ENCODE measurements at regions not wholly inside any gene's neighbourhood (a gene's known extent, or its start where the extent isn't known, plus 50 kb on each side); places are given as distances from the start of the nearest gene placed in this dataset.

DNA sequence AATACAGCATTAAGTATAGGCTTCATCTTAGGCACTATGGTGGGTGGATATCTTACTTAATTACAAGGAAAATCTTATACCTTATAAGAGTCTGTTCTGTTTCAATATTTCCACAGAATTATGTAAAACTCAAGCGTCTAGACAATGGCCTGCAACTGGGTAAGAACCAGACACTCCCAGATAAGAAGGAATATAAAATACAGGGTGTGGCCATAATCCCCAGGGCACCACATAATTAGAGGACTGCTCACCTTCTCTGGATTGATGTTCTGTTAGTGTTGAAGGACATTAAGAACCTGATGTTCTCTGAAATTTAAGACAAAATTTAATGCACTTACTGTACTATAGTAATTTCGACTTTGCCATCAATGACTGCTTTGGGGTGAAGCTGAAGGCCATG is 198.2 kb upstream of the ARSJ start:
- DNase-seq (ENCODE audit: low spot score) = no peak

DNA sequence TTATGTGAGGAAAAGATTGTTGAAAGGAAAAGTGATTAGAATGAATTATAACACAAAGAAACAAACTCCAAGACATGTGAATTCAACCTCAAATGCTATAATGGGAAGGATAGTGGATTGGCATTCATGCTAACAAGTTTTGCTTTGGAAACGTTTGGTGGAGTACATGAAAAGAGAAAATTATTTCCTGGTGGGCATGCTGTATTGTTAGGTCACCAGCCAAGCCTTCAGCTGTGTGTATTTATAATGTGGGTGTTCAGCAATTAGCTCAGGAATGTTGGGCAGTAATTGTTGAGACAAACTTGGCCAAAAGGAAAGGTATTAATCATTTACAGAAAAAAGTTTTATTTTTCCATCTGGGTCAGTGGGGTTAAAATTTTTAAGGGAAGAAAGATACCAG is 198.9 kb upstream of the ARSJ start:
- no peak for DNase-seq (ENCODE audit: low spot score)

DNA sequence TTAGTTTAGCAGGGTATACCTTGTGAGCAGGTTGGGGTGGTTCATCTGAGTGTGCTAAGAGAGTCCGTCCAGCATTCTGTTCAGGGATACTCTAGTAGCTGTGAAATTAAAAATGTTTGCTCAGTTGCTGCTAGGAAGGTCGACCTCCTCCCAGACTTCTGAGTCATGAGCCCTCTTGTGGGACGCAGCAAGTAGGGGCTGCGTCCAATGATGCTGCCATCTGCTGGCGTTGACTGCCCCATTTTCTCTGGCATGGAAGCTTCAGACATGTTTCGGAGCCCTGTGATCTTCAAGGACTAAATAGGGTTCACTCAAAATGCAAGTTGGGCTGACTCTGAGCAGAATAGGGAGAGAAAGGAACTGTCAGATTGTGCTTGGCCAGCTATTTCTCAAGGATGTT is 201.0 kb upstream of the ARSJ start:
- DNase-seq (ENCODE audit: low spot score) = no peak

DNA sequence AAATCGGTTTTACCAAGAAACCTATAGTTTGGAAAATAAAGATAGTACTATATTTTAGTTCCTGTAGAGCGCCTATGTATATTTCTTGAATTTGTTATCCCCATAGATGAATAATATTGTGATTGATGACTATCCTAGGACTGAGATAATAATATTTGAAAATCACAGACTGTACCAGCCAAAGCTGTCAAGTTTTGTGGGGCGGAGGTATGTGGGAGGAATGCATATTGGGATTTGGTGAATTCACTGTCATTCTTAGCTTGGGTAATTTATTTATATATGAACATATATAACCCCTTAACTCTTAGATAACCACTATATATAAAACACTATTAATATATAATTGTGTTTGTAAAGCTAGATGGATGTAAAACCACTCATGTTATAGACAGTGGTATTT is 205.5 kb upstream of the ARSJ start:
- peak; percentile 45 for DNase-seq (ENCODE audit: low spot score)

DNA sequence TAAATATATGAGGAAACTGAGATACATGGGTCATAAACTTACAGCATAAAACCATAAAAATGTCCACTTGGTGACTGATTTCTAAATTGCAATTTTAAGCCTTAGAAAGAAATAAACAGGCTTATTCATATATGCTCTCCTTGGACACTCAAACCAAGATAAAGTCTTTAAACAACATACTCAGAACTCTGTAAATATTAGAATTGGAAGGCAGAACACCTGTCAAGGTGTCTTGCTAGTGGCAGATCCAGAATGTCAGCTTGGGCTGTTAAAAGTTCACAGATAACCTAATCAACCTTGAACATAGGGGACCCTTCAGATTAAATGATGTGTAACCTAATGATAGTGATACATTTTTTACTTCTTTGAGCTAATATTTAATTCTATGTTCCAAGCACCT is 208.1 kb upstream of the ARSJ start:
- no peak for DNase-seq (ENCODE audit: low spot score)

DNA sequence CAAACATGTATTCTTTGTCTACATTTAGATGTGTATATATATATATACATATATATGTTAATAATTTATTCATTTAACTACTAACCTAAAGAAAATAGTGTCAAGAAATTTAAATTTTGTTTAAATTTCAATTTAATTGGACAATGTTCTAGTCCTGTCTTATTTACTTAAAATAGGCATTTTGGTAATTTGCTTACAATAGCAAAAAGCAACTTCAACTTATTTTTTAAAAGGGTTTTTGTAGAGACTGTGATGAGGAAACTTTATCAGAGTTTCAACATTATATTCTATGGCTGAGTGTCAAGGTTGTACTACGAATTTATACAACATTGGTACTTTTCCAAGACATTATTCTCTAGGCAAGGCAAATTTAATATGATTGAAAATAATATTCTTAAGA is 212.0 kb upstream of the ARSJ start:
- no peak for DNase-seq (ENCODE audit: low spot score)

DNA sequence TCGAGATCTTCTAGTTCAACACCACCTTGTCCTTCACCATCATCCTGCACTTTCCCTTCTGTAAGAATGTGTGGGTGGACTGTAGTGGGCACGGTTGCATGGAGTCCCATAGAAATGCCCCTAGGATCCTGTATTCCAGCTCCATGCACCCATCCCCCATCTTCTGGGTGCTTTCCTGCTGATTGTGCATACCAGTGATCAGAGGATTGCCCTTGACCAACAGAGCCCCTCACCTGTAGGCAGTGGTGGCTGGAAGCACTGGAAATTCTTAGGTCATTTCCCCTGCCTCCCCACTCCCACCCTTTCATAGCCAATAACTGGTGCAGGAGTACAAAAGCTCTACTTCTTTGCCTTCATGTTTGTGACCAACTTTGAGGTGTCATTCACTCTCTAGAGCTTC is 213.4 kb upstream of the ARSJ start:
- no peak for DNase-seq (ENCODE audit: low spot score)

DNA sequence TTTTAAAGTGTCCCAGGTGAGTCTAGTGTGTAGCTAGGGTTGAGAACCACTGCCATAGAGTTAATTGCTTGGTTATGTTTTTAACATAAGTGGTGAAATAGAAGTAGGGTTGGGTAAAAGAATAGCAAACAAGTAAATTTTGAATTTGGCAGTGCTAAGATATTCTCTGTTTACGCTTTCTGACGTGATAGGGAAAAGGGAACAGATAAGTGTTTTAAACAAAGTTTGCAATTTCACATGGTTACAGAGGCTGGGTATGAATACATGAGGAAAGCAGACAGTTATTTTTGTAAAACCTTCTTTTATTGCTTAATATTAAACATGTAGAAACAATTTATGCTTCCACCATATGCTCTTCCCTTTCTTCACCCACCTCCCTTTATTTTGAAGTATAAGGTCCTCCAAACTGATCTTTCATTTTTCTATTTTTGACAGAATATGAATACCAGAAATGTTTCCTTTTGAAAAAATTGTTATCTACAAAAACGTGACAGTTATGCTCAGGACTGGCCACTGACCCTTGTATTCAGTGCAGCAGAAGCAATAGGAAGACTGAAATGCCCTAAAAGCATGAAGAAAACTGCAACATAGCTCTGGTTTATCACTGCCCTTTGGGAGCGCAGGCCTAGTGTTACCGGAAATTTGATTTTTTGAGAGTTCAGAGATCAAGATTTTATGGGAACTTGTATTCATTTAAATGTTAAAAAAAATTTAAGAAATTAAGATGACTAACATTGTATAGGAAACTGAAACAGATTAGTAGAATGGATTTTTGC is 214.4 kb upstream of the ARSJ start:
- no peak for DNase-seq (ENCODE audit: low spot score)

DNA sequence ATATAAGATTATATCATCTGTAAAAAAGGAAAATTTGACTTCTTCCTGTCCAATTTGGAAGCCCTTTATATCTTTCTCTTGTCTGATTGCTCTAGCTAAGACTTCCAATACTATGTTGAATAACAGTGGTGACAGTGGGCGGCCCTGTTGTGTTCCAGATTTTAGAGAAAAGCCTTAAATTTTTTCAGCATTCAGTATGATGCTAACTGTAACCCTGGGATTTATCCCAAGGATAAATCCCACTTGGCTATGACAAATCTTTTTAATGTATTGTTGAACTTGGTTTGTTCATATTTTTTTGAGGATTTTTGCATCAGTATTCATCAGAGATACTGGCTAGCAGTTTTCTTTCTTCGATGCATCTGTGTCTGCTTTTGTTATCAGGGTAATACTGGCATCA is 217.2 kb upstream of the ARSJ start:
- DNase-seq (ENCODE audit: low spot score) = no peak

DNA sequence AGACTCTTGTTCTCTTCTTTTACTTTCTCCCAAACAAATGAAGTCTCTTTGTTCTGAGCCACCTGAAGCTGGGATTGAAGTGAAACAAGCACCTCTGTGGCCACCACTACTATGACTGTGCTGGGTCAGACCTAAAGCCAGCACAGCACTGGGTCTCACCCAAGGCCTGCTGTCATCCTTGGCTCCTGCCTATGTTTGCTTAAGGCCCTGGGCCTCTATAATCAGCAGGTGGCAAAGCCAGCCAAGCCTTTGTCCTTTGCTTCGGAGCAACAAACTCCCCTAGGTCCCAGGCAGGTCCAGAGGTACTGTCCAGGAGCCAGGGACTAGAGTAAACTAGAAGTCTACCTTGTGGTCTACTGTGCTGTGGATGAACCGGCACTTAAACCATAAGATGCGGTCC is 220.6 kb upstream of the ARSJ start:
- DNase-seq (ENCODE audit: low spot score) = no peak

DNA sequence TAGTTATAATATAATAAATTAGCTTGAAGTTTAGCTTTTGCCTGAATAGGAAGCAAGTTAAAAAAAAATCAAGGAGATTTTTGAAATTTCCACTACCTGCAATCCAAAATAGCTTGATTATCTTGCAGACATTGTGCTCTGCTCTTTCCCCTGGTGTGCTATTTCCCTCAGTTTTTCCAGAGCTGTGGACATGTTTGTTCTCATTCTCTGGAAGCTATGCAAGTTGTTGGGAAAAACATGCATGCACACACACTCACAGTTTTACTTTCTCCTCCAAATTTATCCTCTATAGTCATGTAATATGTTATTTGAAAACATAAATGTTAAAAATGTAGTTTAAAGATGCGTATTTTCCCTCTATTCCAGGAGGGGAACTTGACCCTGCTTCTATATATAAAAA is 225.8 kb upstream of the ARSJ start:
- DNase-seq (ENCODE audit: low spot score) = no peak

DNA sequence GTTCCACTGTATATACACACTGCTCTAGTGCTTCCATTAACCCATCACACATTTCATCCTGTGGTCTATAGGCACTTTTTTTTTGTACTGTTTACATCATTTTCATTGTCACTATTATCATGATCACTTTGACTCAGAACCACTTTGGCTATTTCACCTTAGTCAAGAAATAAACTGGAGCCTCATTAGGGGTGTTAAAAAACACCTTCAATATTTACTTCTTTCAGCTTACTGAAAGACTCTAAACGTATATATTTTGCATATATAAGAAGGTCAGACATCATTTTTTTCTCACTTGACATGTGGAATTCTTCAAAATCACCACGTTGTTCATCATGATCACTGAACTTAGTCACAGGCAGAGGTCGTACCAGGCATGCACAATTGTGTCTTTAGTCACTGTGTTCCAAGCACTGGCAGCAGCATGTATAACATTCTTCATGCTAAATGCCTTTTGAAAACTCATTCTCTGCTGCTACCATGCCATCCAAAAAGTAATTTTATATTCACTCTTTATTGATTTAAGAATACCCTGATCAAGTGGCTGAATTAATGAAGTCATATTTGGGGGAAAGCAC is 229.2 kb upstream of the ARSJ start:
- no peak for DNase-seq (ENCODE audit: low spot score)

DNA sequence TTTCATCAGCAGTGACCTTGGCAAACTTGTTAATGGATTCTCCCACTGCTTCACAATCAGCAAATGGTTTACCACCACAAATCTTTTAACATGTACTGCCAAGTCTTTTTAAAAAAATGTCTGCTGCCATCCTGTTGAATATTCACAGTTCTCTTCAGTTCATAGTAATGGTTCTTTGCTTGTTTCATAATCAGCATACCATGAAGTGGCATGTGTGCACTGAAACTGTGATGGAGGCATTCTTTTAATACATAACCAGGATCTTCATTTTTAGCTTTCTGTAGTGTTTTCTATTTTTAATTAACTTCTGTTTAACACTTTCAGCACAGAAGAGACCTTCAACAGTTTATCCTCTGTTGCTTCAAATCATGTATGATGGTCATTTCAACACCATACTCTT is 230.1 kb upstream of the ARSJ start:
- no peak for DNase-seq (ENCODE audit: low spot score)

DNA sequence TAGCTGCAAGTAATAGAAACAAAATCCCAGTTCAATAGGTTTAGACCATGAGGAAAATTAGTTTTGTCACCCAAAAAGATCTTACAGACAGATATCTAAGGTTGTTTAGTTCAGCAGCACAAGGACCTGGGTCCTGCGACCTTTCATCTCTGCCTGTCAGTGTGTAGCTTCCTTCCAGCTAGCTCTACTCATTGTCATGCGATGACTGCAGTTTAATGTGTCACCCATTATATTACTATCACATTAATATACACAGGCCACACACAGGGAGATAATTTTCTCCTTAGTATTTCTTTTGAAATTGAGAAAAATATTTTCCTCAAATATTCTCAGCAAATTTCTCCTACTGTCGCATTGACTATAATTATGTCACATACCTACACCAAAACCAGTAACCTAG is 232.1 kb upstream of the ARSJ start:
- no peak for DNase-seq (ENCODE audit: low spot score)

DNA sequence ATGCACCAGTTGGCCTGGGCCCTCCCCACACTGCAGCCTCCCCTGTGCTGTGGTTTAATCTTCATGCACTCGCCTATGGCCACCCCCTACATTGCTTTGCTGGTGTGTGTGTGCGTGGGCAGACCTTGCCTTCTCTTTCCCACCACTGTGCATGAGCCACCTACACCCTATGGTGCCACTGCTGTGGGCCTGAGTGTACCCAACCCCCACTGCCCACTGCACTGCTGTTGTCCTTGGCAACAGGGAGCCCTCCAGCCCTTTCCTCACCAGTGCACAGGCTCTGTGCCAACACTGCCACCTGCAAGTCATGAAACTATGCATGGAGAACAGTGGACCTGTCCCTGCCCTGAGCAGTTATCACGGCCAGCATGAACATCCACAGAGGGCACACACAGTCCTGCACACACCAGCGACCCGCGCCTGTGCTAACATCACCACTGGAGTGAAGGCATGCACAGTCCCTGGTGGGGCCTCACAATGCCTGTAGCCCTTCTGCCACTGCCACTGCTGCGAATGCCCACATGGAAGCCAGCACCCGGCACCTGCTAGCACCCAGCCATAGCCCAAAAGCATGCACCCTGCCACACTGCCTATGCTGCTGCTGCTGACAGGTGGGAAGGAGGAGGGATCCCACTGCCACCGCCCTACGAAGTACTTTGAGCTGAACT is 237.8 kb upstream of the ARSJ start:
- no peak for DNase-seq (ENCODE audit: low spot score)

DNA sequence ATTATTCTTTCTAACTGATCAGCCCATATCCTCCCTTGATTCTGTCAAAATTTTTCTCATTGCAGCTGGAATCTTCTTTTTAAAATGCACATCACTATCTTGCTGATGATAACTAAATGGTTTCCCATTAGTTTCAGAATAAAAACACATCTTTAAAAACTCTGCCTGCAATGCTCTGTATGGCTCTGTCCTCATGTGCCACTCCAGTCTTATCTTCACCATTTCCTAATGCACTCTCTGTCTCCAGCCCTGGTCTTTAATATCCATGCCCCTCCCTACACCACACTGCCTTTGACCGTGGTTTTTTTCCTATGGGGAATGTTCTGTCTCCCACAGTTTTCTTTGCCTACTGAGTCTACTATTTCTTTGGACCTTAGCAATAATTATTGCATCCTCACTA is 244.1 kb upstream of the ARSJ start:
- DNase-seq (ENCODE audit: low spot score) = no peak

DNA sequence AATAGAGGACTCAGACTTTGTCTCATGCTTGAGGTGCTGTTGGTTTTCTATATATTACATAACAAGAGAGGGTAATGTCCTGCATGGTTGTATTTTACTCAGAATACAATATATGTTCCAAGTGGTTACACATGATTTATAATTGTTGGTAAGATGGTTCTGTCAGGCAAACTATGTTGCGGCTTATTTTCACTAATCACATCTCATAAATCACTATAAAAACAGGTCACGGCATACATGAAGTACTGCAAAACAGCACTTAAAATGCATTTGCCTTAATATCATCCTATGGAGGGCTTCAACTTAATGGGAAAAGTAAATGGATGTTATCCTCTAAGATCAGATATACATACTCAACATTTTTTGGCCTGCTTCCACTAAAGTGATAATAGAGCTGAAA is 246.0 kb upstream of the ARSJ start:
- DNase-seq (ENCODE audit: low spot score) = no peak

DNA sequence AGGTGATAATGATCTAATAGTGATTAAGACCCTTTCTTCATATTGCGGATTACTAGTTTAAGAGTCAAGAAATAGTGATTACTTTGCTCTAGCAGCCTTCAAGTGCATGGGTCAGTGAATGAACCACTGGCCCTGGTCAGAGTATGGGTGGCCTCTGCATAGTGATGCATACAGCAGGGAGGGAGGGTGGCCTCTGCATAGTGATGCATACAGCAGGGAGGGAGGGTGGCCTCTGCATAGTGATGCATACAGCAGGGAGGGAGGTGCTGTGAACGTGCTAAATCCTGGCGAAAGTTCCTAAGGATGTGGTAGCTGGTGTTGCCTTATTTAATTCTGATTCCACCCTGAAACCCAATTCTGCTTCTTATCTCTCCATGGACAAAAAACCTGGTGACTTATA is 246.7 kb upstream of the ARSJ start:
- no peak for DNase-seq (ENCODE audit: low spot score)

DNA sequence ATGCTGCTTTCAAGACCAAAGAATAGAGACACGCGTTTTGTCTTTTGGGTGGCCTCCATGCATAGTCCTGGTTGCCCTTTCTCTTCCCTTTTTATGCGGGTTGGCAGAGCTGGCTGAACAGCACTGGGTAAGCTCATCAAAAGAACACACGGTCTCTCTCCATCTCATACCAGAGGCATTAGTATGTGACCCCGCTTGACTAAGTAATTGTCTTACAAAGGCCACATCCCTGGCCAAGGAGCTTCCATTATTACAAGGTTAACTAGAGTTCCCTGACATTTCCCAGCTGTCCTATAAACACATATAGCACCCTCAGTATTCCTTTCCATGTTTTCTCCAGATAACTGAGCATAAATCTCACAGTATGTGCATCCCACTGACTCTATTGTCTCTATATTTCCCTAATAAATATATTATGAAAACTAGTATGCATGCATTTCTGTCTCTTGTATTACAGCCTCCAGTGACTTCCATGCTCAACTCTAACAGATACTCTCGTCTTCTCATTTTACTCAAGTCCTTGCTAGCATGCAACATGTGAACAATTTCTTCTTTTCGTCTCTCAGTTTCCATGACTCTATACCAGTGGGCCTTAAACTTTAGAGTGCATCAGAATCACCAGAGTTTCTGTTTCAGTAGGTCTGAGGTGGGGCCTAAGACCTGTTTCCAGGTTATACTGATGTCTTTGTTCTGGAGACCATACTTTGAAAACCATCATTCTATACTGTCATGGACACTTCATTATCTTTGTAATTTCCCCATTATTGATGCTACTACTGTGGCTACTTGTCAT is 247.7 kb upstream of the ARSJ start:
- no peak for DNase-seq (ENCODE audit: low spot score)

DNA sequence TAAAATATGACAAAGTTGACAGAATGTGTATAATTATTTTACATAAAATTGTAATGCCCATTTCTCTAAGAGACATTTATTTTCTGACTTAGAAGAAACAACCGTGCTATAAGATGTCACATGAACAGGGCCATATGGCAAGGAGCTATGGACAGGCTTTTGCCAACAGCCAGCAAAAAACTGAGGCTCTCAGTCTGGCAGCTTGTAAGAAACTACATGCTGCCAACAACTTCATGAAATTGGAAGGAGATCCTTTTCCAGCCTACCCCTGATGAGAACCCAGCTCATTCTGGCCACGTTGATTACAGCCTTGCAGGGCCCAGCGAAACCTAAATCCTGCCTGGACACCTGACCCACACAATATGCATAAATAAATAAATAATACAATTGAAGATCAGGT is 250.3 kb upstream of the ARSJ start:
- DNase-seq (ENCODE audit: low spot score) = no peak

DNA sequence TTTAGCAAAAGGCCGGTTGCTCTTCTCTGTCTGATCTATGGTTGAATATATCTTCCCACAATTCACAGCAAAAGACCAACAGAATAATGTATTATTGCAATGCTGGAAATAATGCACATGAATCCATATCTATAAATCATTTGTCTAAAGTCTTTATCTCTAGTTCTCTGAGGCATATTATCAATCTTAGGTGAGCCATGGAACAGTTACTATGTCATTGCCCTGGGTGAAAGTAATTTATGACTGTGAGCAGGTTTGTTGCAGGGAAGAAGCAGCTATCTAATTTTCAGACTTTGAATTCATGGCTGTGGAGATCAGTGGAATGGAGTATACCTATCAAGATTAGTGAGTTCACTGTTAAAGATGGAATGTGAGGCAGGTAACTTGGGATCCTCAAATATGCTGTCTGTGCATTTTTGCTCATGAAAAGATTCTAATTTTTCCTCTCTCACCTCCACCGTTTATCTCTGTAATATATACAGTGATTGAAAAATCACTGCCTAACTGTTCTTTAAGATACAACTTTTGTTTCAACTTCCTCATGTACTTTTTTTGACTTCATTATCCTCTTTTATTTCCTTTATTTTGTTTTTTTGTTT is 256.8 kb upstream of the ARSJ start:
- DNase-seq (ENCODE audit: low spot score) = no peak

DNA sequence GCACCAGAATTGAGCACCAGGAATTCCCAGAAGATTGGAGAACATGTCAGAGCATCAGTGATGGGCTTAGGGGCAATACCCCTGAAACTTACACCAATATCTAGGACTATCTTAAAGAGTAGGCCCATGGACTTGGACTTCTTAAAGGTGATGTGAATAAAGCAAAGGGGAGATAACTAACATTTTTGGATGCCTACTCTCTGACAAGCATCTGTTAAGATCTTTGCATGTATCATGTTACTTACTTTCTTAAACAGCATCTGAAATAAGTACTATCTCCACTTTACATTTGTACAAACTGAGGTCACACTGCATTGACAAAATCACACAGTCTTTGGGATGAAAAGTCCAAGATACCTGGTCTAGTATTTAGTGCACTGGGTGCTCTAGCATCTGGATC is 258.6 kb upstream of the ARSJ start:
- no peak for DNase-seq (ENCODE audit: low spot score)

DNA sequence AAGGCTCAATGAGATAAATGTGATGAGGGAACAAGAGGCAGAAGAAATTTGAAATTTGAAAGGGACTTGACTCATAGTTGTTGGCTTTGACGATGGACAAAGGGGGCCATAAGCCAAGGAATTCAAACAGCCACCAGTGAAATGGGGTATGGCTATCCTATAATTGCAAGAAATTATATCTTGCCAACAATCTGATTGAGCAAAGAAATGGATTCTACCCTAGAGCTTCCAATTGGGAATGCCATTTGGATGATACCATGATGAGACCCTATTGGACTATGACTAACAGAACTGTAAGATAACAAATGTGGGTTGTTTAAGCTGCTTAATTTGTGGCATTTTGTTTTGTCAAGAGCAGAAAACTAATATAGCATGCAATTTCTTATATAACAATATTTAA is 270.1 kb upstream of the ARSJ start:
- no peak for DNase-seq (ENCODE audit: low spot score)

All from putamen (tissue), 1 donor.